Stimulated activated CD4-positive, alpha-beta T cell treated with anti-CD3 and anti-CD28 coated beads, Interleukin-1b, Interleukin-23, amount 100 ng/mL, for 24 hours (primary cell): ENCODE measurements at regions not wholly inside any gene's neighbourhood (a gene's known extent, or its start where the extent isn't known, plus 50 kb on each side); places are given as distances from the start of the nearest gene placed in this dataset.

ENCODE experiments used
- DNase-seq, 4 experiments: peaks; one replicate each; pipeline ENCODE4 v3.0.0-alpha.2; 2020; ENCODE audit warnings: low read depth in 4 of 4, low spot score in 1 of 4

DNA sequence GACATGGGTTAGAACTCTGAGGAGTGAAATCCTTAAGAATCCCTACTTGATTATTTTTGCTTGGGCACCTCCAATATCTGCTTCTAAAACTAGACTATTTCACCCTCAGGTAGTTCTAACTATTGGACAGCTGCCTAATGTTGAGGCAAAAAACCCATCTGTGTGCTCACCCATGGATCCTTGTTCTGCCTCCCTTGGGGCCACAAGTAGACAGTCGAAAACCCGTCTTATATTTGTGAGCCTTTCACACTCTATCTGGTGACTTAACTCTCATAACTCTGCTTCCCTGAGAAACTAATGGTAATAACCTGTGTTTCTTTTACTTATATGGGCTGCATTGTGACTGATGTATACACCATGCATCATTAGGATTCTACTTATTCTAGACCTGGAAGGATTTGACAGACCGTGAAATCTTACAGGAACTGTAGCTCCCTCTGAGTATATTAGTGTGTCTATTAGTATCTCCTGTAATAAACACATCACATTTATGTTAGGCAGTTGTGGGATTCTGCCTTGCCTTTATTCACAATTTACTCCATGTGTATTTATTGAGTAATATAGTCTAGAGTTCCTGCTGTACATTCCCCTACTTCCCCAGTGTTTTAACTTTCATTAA lies 94.6 kb upstream of the SGCD start:
- DNase-seq, result no peak

DNA sequence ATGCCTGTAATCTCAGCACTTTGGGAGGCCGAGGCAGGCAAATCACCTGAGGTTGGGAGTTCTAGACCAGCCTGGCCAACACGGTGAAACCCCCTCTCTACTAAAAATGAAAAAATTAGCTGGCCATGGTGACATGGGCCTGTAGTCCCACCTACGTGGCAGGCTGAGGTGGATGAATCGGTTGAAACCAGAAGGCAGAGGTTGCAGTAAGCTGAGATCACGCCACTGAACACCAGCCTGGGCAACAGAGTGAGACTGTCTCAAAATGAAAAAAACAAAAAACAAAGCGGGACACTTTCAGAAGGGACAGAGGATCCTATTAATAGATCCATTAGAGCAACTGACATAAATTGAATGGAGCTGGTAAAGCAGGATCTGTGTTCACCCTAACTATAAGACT lies 89.6 kb upstream of the SGCD start:
- no peak for DNase-seq

DNA sequence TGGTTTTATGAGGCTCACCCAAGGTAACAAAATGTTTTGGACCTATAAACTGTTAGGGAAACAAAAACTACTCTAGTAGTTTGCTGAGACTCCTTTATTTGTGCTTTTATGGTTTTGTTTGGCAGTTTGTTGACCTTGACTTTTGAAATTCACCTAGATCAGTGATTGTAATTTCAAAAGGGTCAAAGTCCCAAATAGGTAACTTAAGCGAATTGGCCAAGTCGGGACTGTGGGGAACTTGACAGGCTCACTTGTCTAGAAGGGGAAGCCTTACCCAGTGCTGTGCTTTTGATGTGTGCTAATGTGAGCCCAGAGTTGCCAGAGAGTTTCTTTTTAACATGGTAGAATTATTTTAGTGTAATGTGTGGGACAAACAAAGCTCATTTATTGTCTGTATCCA lies 87.2 kb upstream of the SGCD start:
- DNase-seq, result no peak

DNA sequence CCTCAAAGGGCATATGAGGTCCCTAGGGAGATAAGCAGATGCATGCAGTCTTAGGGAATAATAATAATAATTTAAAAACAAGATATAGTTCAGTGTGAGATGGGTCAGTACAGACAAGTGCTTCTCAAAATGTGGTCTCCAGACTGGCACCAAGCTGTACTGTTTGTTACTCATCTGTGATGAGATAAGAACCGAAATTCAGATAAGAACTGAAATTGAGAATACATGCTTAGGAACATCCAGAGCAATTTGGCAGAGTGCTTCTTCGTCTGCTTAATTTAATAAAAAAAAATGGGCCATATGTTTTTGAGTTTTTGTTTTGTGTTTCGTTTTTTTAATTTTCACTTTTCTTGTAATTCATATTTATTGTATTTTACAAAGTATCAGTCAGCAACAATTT lies 86.5 kb upstream of the SGCD start:
- no peak for DNase-seq

DNA sequence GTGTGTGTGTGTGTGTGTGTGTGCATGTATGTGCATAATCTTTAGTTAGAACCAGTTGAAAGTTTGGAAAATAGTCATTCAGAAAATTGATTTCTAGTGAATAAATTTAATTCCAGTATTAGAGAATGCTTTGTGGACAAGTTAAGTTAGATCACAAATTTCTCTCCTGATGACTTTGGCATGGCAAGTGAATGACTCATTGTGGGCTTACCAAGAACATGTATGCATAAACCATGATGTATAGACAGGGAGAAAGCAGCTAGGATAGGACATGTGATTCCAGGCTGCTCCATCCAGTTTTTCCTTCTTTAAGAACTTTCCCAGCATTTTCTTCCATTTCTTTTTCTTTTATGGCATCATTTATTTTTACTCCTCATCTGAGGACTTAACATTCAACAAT lies 85.7 kb upstream of the SGCD start:
- DNase-seq, result no peak

DNA sequence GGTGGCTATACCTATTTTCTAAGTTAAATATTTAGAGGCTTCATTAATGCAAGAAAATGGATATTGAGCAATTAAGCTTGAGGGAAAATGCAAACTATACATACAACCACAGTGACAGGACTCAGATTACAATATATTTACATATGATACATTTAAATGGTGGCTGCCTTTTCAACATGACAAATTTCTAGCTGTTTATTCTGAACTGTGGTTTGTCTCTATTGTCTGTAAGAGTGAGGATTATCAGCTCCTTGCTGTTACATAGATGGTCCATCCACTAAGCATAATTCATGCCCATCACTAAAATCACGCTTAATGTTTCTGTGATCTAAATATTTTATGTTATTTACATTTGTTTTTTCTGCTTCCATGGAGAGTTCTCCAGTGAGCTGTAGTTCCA lies 81.1 kb upstream of the SGCD start:
- DNase-seq, result no peak

DNA sequence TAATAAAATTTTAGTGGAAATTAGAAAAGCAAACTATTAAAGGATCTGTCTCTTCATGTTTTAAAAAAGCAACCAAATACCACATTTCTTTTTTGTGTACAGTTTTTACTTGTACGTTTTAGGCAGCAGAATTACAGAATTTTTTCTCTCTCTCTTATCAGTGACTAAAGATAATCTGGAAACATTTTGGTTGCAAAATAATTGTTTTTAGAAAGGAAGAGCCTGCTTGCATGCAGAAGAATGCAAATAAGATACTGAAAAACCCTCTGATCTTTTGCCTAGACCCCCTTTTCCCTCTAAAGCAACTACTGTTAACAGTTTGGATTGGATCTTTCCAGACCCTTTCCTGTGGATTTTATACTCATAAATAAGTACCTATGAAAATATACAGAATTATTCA lies 75.9 kb upstream of the SGCD start:
- DNase-seq, result no peak

DNA sequence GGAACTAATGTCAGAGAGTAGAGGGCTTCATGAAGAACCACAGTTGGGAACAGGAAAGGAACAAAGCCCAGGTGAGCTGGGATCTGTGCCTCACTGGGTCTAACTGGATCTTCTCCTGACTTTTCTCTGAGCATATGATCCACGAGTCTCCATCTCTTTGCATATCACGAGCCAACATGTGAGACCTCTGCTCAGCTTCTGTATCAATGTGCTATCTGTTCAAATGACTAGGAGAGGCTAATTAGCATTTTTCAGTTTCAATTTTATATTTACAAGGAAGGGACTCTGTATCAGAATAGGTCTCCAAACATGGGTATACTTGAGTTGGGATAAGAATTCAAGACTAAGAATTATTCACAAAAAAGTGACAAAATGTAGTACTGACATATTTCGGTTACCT lies 73.8 kb upstream of the SGCD start:
- DNase-seq, result no peak

DNA sequence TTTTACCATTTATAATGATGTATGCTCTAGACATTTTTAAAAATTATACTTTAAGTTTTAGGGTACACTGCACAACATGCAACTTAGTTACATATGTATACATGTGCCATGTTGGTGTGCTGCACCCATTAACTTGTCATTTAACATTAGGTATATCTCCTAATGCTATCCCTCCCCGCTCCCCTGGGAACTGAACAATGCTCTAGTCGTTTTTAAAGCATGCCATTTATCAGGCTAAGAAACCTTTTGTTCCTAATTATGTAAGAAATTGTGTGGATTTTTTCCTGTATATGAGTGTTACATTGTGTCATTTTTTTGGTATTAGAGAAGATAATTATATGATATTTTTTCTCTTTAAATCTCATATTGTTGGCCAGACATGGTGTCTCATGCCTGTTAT lies 72.8 kb upstream of the SGCD start:
- DNase-seq, result no peak

DNA sequence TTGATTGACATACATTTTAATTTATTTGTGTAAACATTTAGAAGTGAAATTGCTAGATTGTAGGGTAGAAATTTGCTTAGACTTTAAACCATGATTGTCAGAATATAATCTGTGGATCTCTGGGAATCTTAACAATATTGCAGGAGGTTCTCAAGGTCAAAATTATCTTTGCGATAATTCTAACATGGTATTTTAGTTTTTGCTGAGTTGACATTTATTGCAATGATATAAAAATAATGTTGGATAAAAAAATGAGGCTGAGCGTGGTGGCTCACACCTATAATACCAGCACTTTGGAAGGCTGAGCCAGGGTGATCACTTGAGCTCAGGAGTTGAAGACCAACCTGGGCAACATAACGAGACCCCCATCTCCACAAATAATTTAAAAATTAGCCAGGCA lies 70.3 kb upstream of the SGCD start:
- DNase-seq, result no peak

DNA sequence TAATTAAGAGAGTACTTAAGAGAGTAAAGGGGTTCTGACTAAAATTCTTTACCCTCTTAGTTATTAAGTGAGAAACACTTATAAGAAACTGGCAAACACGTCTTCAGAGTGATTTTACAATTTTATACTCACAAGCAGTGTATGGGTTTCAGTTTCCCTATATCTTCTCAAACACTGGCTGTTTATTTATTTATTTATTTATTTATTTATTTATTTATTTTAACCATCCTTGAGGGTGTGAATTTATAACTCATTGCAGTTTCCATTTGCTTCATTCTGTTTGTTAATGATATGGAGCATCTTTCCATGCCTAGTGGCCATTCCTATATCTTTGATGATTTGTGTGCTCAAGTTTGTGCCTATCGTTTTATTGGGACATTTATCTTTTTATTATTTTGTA lies 68.0 kb upstream of the SGCD start:
- DNase-seq, result no peak

DNA sequence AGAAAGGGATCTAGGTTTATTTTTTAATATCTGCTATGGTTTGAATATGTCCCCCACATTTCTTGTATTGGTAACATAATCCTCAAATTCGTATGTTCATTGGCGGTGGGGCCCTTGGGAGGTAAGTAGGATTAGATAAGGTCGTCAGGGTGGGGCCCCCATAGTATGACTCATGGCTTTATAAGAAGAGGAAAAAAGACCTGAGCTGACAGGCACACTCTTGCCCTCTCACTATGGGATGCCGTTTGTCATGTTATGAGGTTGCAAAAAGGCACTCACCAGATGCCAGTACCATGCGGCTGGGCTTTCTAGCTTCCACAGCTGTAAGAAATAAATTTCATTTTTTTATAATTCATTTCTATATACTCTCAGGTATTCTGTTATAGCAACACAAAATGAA lies 67.3 kb upstream of the SGCD start:
- DNase-seq, result no peak

DNA sequence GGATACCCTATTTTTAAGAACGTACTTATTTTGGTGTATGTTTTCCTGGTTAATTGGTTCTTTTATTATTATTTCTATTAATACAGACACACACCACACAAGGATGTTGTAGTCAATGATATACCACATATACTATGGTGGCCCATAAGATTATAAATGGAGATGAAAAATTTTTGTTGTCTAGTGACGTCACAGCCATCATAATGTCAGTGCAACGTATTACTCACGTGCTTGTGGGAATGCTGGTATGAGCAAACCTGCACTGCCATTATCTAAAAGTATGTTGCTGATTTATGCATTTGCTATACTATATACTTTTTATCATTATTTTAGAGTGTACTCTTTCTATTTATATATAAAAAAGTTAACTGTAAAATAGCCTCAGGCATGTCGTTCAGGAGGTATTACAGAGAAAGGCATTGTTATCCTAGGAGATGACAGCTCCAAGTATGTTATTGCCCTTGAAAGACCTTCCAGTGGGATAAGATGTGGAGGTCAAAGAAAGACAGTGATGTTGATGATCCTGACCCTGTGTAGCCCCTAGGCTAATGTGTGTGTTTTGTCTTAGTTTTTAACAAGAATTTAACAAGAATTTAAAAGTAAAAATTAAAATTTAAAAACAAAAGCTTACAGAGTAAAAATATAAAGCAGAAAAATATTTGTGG lies 65.6 kb upstream of the SGCD start:
- DNase-seq, result no peak

DNA sequence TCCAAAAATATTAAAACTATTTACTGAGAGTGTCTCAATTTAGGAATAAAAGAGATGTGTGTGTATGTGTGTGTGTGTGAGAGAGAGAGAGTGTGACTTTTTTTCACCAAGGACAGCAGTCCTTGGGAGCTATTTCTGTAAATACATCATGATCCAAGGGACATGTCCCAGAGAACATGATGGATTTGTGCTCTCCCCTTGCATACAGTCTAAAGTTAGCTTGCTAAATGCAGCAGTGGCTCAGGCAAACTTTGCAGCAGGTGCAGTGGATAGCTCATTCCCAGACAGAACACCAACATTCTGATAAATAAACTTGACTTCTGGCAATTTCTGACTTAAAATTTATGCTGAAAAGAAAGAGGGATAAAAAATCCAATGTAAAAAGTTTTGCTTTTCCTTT lies 55.4 kb upstream of the SGCD start:
- DNase-seq, result no peak

DNA sequence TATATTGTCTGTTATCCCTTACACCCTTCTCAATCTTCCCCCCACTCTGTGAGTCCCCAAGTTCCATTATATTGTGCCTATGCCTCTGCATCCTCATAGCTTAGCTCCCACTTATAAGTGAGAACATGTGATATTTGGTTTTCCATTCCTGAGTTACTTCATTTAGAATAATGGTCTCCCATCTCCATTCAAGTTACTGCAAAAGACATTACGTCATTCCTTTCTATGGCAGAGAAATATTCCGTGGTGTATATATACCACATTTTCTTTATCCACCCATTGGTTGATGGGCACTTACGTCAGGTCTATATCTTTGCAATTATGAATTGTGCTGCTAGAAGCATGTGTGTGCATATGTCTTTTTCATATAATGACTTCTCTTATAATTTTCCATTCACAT lies 54.8 kb upstream of the SGCD start:
- no peak for DNase-seq

DNA sequence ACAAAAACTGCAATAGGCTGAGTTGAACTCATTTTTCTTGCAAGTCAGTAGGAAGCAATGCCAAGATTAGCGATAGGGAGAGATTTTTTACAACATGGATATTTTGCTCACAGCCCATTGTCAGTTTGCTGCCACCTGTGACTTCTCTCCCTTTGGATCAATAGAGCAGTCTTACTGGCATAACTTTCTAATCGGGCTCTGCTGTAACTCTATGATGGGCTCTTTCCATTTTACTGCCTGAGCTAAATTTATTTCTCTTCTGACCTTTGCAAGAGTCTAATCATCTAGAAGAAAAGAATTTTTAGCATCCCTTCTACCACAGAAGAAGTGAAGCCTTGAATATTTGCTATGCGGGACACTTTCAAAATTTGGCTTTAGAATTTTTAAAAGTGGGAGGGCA lies 53.6 kb upstream of the SGCD start:
- no peak for DNase-seq

DNA sequence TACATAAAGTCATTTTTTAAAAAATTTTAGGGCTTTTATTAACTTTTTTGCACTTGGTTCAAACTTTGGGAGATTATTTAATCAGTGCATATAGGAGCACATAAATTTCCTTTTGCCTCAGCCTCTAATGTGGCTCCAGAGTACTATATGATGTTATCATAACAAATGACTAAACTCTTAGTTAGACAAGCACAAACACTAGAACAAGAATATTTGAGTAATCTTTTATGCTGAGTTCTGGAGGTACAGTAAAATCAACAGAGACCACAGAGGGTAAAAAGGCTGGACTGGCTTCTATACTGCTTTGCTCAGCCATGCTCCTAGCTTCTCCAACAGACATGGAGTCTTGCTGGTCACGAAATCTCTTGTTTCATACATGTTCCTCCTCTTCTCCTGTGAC lies 52.5 kb upstream of the SGCD start:
- DNase-seq, result no peak
